Parathyroid adenoma (tissue), 2 donors: ENCODE measurements at regions not wholly inside any gene's neighbourhood (a gene's known extent, or its start where the extent isn't known, plus 50 kb on each side); places are given as distances from the start of the nearest gene placed in this dataset.

ENCODE experiments used
- H2AFZ ChIP-seq: fragments of 300-600 bp; sonication (generic); one replicate; pipeline ENCODE4 v1.7.0; 2017; ENCODE audit warnings: antibody characterized with exemption, mild to moderate bottlenecking
- H3K27ac ChIP-seq: fragments of 300-600 bp; sonication (generic); one replicate; pipeline ENCODE4 v1.7.0; 2017
- H3K27me3 ChIP-seq: fragments of 300-600 bp; sonication (generic); one replicate; pipeline ENCODE4 v1.7.0; 2017; ENCODE audit warnings: low read length; ENCODE audit not compliant: control insufficient read depth, insufficient read depth
- H3K36me3 ChIP-seq: fragments of 300-600 bp; sonication (generic); one replicate; pipeline ENCODE4 v1.7.0; 2017; ENCODE audit warnings: low read length; ENCODE audit not compliant: control insufficient read depth, insufficient read depth
- H3K4me1 ChIP-seq: fragments of 300-600 bp; sonication (generic); one replicate; pipeline ENCODE4 v1.7.0; 2017; ENCODE audit warnings: control low read depth
- H3K4me2 ChIP-seq: fragments of 300-600 bp; sonication (generic); one replicate; pipeline ENCODE4 v1.7.0; 2017; ENCODE audit warnings: low read length
- H3K4me3 ChIP-seq: fragments of 300-600 bp; sonication (generic); one replicate; pipeline ENCODE4 v1.7.0; 2017; ENCODE audit warnings: low read depth, low read length
- H3K79me2 ChIP-seq: fragments of 300-600 bp; sonication (generic); one replicate; pipeline ENCODE4 v1.7.0; 2017; ENCODE audit warnings: control low read depth
- H3K9ac ChIP-seq: fragments of 300-600 bp; sonication (generic); one replicate; pipeline ENCODE4 v1.7.0; 2017; ENCODE audit warnings: mild to moderate bottlenecking
- H3K9me3 ChIP-seq: fragments of 300-600 bp; sonication (generic); one replicate; pipeline ENCODE4 v1.7.0; 2017; ENCODE audit warnings: low read length; ENCODE audit not compliant: control insufficient read depth
- TF ChIP-seq, protein P1 (sequence below): fragments of 300-600 bp; sonication (generic); IDR thresholded peaks from one replicate; pipeline ENCODE4 v1.7.0; 2017; ENCODE audit warnings: antibody characterized with exemption, mild to moderate bottlenecking
- donor health status: primary hyperparathyroidism.

DNA sequence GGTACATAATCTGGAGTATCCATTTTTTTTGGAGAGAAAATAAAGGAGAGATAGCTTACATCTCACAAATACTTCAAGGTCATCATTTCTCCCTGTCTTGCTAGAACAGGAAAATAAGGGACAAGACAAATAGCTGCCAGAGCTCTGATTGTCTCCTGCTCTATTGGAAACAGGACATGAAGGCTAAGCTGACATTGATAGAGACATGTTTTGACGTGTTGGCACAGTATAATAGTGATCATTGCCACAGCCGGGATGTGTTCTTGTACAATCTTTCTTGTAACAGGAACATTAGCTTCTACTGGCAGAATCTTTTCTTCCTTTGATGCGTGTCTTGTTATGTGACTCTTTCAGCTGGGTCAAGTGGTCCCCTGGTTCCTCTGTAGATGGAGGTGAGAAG lies 279.3 kb upstream of the MTPN start:
- H3K9me3 ChIP-seq, result no peaks in the 10 kb centered on the region
- H3K4me3 ChIP-seq, result no peak overlapping the region
- no peaks in the 10 kb centered on the region for H3K27me3 ChIP-seq
- no peaks in the 10 kb centered on the region for H3K4me1 ChIP-seq
- no peak overlapping the region for H2AFZ ChIP-seq
- H3K27ac ChIP-seq, result no peak overlapping the region
- H3K9ac ChIP-seq, result no peak overlapping the region
- no peaks in the 10 kb centered on the region for H3K36me3 ChIP-seq
- H3K79me2 ChIP-seq, result no peaks in the 10 kb centered on the region
- no peak overlapping the region for H3K4me2 ChIP-seq
- TF ChIP-seq, protein P1, sequence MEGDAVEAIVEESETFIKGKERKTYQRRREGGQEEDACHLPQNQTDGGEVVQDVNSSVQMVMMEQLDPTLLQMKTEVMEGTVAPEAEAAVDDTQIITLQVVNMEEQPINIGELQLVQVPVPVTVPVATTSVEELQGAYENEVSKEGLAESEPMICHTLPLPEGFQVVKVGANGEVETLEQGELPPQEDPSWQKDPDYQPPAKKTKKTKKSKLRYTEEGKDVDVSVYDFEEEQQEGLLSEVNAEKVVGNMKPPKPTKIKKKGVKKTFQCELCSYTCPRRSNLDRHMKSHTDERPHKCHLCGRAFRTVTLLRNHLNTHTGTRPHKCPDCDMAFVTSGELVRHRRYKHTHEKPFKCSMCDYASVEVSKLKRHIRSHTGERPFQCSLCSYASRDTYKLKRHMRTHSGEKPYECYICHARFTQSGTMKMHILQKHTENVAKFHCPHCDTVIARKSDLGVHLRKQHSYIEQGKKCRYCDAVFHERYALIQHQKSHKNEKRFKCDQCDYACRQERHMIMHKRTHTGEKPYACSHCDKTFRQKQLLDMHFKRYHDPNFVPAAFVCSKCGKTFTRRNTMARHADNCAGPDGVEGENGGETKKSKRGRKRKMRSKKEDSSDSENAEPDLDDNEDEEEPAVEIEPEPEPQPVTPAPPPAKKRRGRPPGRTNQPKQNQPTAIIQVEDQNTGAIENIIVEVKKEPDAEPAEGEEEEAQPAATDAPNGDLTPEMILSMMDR, result no peak

GRCh38 chr7:136254148-136254547 lies 277.0 kb upstream of the MTPN start:
- Histone ChIP-seq H2AFZ (no peak overlapping the region), H3K36me3 (no peaks in the 10 kb centered on the region), H3K79me2 (no peaks in the 10 kb centered on the region), H3K4me1 (no peaks in the 10 kb centered on the region), H3K9ac (no peak overlapping the region), H3K9me3 (no peaks in the 10 kb centered on the region), H3K27me3 (no peaks in the 10 kb centered on the region), H3K4me3 (no peak overlapping the region), H3K27ac (no peak overlapping the region), H3K4me2 (no peak overlapping the region)
- TF ChIP-seq, protein P1, result no peak

GRCh38 chr7:136251826-136252225 lies 274.7 kb upstream of the MTPN start:
- no peaks in the 10 kb centered on the region for H3K4me1 ChIP-seq
- H3K9ac ChIP-seq, result no peak overlapping the region
- no peaks in the 10 kb centered on the region for H3K36me3 ChIP-seq
- H3K9me3 ChIP-seq, result no peaks in the 10 kb centered on the region
- H3K27ac ChIP-seq, result no peak overlapping the region
- H3K79me2 ChIP-seq, result no peaks in the 10 kb centered on the region
- TF ChIP-seq, protein P1, result no peak
- no peak overlapping the region for H2AFZ ChIP-seq
- H3K4me3 ChIP-seq, result no peak overlapping the region
- no peaks in the 10 kb centered on the region for H3K27me3 ChIP-seq
- no peak overlapping the region for H3K4me2 ChIP-seq

GRCh38 chr7:136247211-136247610 lies 270.1 kb upstream of the MTPN start:
- TF ChIP-seq, protein P1, result no peak
- Histone ChIP-seq H3K79me2 (no peaks in the 10 kb centered on the region), H3K27me3 (no peaks in the 10 kb centered on the region), H2AFZ (no peak overlapping the region), H3K4me2 (no peak overlapping the region), H3K36me3 (no peaks in the 10 kb centered on the region), H3K4me3 (no peak overlapping the region), H3K4me1 (no peaks in the 10 kb centered on the region), H3K27ac (no peak overlapping the region), H3K9me3 (no peaks in the 10 kb centered on the region), H3K9ac (no peak overlapping the region)

- TF ChIP-seq, protein P1, result no peak
- Histone ChIP-seq H3K9ac (no peak overlapping the region), H3K27me3 (no peaks in the 10 kb centered on the region), H3K79me2 (no peaks in the 10 kb centered on the region), H3K4me3 (no peak overlapping the region), H3K9me3 (no peaks in the 10 kb centered on the region), H3K4me1 (no peaks in the 10 kb centered on the region), H3K4me2 (no peak overlapping the region), H3K27ac (no peak overlapping the region), H3K36me3 (no peaks in the 10 kb centered on the region), H2AFZ (no peak overlapping the region)
These were observed 268.3 kb upstream of the MTPN start for GRCh38 chr7:136245327-136246004.
